ENCODE measurements at regions not wholly inside any gene's neighbourhood (a gene's known extent, or its start where the extent isn't known, plus 50 kb on each side); places are given as distances from the start of the nearest gene placed in this dataset.

DNA sequence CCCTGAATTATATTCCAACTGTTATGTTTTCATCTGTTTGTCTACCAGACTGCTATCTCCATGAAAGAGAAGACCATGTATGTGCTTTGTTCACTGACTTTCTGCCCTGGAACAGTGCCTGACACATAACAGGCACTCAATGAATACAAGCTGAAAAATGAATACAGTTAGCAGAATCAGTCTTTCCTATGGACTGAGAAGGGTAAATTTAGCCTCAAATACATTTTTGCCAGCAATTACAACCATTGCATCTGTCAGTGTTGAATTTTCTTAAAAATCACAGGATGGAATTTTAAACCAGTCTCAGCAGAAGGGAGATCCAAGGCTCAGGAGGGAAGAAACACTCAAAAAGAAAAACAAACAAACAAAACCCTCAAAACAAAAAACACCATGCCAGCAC lies 1018.1 kb downstream of the XPNPEP1 start:
- TF ChIP-seq, protein P1, sequence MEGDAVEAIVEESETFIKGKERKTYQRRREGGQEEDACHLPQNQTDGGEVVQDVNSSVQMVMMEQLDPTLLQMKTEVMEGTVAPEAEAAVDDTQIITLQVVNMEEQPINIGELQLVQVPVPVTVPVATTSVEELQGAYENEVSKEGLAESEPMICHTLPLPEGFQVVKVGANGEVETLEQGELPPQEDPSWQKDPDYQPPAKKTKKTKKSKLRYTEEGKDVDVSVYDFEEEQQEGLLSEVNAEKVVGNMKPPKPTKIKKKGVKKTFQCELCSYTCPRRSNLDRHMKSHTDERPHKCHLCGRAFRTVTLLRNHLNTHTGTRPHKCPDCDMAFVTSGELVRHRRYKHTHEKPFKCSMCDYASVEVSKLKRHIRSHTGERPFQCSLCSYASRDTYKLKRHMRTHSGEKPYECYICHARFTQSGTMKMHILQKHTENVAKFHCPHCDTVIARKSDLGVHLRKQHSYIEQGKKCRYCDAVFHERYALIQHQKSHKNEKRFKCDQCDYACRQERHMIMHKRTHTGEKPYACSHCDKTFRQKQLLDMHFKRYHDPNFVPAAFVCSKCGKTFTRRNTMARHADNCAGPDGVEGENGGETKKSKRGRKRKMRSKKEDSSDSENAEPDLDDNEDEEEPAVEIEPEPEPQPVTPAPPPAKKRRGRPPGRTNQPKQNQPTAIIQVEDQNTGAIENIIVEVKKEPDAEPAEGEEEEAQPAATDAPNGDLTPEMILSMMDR (IDR thresholded peaks at IDR 0.05; ENCODE audit: extremely low read depth, insufficient read depth, missing control alignments) = no peak
- no peak for DNase-seq (ENCODE audit: low spot score)
- in situ Hi-C loops (cut with MboI; ENCODE audit: low pct_unique_long_range_greater_than_20kb, low sequenced_read_pairs, unreplicated experiment) = no loop called here

DNA sequence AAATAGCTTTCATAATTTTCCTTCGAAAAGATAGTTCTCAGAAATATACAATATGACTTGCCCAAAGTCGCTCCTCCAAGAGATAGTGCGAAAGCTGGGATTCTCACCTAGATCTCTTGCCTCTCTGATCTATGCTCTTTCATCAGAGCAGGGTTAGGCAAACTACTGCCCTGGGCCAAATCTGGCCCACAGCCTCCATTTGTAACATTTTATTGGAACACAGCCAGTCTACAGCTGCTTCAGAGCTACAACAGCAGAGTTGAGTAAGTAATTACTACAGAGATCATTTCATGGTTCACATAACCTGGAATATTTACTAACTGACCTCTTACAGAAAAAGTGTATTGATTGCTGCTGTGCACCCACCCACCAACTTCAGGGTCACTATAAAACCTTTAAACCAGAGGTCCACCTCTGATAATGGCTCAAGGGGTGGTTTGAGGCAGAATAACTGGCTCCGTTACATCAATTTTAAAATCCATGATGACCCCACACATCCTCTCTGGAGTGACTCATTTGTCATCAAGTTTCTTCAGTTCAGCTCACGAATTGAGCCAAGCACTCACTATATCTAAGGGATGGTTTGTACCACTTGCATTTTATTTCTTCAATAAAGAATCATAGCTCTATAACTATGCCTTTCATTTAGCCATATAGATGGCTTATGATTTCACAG lies 1019.0 kb downstream of the XPNPEP1 start:
- no peak for DNase-seq (ENCODE audit: low spot score)
- in situ Hi-C loops (cut with MboI; ENCODE audit: low pct_unique_long_range_greater_than_20kb, low sequenced_read_pairs, unreplicated experiment) = no loop called here
- TF ChIP-seq, protein P1 (IDR thresholded peaks at IDR 0.05; ENCODE audit: extremely low read depth, insufficient read depth, missing control alignments) = no peak

DNA sequence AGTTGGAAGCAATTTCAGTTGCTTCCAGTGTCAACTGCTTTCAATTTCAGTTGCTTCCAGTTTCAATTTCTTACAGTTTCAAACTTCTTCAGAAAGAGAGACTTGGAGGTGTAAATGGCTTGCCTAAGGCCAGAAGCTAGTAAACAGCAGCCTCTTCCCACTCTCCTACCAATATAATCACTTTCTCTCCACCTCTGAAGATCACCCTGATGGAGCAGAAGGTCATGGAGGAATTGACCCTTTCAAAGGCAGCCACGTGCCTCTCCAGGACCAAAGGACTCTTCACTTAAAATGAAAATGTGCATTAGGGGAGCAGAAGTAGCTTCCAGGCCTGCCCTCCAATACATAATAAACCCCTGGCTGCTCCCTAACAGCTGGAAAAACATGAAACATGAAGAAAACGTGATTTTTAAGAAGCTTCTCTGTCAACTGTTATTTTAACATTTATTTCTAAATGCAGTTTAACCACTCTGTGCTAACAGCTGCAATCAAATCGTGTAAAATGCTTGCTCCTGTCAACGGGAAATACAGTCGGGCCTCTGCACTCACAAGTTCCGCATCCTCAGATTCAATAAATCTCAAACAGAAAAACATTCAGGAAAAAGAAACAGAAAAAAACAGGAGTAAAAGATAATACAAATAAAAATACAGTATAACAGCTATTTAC lies 1020.6 kb downstream of the XPNPEP1 start:
- TF ChIP-seq, protein P1 (IDR thresholded peaks at IDR 0.05; ENCODE audit: extremely low read depth, insufficient read depth, missing control alignments) = no peak
- in situ Hi-C loops (cut with MboI; ENCODE audit: low pct_unique_long_range_greater_than_20kb, low sequenced_read_pairs, unreplicated experiment) = no loop called here
- DNase-seq (ENCODE audit: low spot score) = no peak

DNA sequence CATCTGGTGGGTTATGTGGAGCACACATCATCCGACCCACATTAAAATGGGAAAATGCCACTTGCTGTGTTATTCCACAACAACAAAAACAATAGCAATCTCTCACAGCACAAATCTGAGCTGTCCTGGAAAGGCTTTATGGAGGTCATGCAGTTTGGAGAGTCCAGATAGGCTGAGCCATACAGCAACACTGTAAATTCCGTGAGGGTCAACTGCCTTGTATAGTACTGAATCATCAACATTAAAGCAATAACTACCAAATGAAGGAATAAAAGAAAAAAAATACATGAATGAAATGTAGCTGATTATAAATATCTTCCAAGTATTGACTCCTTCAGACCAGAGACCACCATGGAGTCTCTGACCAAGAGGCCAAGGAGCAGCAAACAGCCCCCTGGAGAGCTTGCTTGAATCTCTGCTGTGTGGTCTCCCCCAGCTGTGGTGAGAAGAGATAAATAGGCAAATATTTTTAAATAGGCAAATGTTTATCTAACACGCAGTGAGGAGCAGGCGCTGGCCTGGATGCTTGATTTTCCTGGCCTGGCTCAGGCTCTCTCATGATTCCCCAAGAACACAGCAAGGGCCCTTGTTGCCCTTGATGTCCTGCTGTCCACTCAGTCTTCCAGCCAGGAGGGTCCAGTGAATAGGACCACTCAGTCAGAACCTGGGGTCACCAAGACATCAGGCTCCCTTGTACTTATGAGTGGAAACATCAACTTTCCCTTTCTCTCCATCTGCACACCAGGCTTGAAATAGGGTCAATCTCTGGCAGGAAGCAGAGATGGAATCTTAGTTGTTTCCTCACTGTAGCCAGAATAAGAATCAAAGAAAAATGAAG lies 1021.3 kb downstream of the XPNPEP1 start:
- no peak for DNase-seq (ENCODE audit: low spot score)
- TF ChIP-seq, protein P1 (IDR thresholded peaks at IDR 0.05; ENCODE audit: extremely low read depth, insufficient read depth, missing control alignments) = no peak
- in situ Hi-C loops (cut with MboI; ENCODE audit: low pct_unique_long_range_greater_than_20kb, low sequenced_read_pairs, unreplicated experiment) = no loop called here

DNA sequence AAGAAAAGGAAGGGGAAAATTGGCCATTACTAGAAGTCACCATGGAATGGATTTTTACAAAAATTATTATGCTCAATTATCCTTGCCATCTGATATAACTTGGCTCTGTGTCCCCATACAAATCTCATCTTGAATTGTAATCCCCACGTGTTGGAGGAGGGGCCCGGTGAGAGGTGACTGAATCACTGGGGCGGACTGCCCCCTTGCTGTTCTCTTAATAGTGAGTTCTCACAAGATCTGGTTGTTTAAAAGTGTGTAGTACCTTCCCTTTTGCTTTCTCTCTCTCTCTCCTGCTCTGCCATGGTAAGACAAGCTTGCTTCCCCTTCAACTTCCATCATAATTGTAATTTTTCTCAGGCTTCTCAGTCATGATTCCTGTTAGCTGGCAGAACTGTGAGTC lies 1023.6 kb downstream of the XPNPEP1 start:
- in situ Hi-C loops (cut with MboI; ENCODE audit: low pct_unique_long_range_greater_than_20kb, low sequenced_read_pairs, unreplicated experiment) = no loop called here
- TF ChIP-seq, protein P1 (IDR thresholded peaks at IDR 0.05; ENCODE audit: extremely low read depth, insufficient read depth, missing control alignments) = no peak
- no peak for DNase-seq (ENCODE audit: low spot score)

DNA sequence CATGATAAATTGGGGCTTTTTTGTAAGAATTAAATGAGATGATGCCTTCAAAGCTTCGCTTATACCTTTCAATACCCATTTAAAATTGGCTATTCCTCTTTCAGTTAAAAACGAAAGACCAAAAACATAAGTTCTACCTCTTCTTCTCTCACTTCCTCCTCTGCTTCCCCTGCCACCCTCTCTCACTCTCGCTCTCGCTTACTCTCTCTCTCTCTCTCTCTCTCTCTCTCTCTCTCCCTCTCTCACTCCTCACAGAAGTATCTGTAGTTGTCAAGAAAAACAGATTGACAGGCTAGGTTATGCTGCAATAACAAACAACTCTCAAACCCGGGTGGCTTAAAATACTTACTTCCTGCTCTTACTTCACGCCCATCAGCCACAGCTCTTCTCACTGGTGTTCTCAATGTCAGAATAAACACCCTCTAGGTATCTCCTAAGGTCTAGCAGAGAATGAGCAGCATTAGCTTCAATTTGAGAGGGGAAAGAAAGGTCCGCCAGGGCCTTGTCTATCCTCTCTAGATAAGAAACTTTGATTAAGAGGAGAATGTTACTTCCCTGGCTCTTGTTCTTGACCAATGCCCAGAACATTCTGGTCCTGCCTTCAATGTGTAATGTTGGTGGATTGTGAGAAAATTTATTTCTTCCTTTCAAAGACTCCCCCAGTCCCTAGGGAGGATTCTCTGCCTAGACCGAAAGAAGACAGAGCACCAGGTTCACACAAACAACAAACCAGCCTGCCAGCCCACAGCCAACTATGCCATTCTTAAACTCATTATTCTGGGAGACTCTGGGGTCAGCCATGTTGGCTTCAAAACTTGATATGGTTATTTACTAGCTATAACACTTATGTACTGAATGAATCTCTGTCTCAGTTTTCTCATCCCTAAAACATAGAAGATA lies 1028.7 kb downstream of the XPNPEP1 start:
- DNase-seq (ENCODE audit: low spot score) = no peak
- TF ChIP-seq, protein P1 (IDR thresholded peaks at IDR 0.05; ENCODE audit: extremely low read depth, insufficient read depth, missing control alignments) = no peak
- in situ Hi-C loops (cut with MboI; ENCODE audit: low pct_unique_long_range_greater_than_20kb, low sequenced_read_pairs, unreplicated experiment) = no loop called here
